ENCODE measurements at regions not wholly inside any gene's neighbourhood (a gene's known extent, or its start where the extent isn't known, plus 50 kb on each side); places are given as distances from the start of the nearest gene placed in this dataset.

DNA sequence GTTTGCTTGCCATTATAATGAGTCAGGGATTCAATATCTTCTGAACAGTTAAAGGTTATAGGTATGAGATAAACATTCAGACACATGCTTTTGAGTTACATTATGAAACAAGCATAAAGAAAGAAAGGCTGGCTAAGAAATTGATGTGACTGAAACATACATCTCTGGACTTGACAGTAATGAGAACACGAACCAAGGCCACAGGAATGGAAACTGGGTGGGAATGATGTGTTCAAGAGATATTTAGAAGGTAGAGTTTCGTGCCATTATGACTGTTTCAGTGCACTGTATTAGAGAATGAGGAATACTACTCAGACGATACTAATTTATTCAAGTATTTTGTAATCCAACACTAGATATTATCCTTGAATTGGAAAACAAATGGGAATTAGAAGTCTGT, 332.1 kb upstream of the MAGI2 start:
- Histone ChIP-seq H3K9me2 (replicated peaks; ENCODE audit: low read depth, low read length) (no peaks in the 10 kb centered on the region), H2AFZ (ENCODE audit: low read length) (no peak overlapping the region), H3K9me3 (ENCODE audit: insufficient read depth, low read depth, low read length) (no peaks in the 10 kb centered on the region), H3K4me3 (ENCODE audit: low read length, poor library complexity, severe bottlenecking) (no peak overlapping the region), H3K4me2 (ENCODE audit: low read depth, low read length, poor library complexity, severe bottlenecking) (no peak overlapping the region), H3K27me3 (ENCODE audit: insufficient read depth, low read length, poor library complexity, severe bottlenecking) (no peaks in the 10 kb centered on the region), H3K9ac (ENCODE audit: low read depth, low read length, poor library complexity, severe bottlenecking) (no peak overlapping the region), H3K79me2 (ENCODE audit: insufficient read depth, low read length) (no peaks in the 10 kb centered on the region), H3K36me3 (ENCODE audit: insufficient read depth, low read length) (no peaks in the 10 kb centered on the region), H4K20me1 (ENCODE audit: insufficient read depth, low read length, poor library complexity, severe bottlenecking) (no peaks in the 10 kb centered on the region), H3K4me1 (ENCODE audit: insufficient read depth, low read length, poor library complexity, severe bottlenecking) (no peaks in the 10 kb centered on the region), H3F3A (ENCODE audit: low read depth) (no peaks in the 10 kb centered on the region)
- TF ChIP-seq, protein P1, sequence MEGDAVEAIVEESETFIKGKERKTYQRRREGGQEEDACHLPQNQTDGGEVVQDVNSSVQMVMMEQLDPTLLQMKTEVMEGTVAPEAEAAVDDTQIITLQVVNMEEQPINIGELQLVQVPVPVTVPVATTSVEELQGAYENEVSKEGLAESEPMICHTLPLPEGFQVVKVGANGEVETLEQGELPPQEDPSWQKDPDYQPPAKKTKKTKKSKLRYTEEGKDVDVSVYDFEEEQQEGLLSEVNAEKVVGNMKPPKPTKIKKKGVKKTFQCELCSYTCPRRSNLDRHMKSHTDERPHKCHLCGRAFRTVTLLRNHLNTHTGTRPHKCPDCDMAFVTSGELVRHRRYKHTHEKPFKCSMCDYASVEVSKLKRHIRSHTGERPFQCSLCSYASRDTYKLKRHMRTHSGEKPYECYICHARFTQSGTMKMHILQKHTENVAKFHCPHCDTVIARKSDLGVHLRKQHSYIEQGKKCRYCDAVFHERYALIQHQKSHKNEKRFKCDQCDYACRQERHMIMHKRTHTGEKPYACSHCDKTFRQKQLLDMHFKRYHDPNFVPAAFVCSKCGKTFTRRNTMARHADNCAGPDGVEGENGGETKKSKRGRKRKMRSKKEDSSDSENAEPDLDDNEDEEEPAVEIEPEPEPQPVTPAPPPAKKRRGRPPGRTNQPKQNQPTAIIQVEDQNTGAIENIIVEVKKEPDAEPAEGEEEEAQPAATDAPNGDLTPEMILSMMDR (conservative IDR thresholded peaks at IDR 0.05; ENCODE audit: low read length): no peak
- no peak for TF ChIP-seq EZH2phosphoT487 (IDR thresholded peaks at IDR 0.05; ENCODE audit: borderline replicate concordance)

DNA sequence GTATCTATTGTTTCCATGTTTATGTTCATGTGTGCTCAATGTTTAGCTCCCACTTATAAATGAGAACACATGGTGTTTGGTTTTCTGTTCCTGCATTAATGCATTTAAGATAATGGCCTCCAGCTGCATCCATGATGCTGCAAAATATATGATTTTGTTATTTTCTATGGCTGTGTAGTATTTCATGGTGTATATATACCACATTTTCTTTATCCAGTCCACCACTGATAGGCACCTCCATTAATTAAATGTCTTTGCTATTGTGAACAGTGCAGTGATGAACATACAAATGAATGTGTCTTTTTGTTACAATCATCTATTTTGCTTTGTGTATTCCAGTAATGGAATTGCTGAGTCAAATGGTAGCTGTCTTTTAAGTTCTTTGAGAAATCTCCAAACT, 329.4 kb upstream of the MAGI2 start:
- no peak overlapping the region for H3K9ac ChIP-seq (ENCODE audit: low read depth, low read length, poor library complexity, severe bottlenecking)
- no peaks in the 10 kb centered on the region for H3K79me2 ChIP-seq (ENCODE audit: insufficient read depth, low read length)
- no peaks in the 10 kb centered on the region for H3K4me1 ChIP-seq (ENCODE audit: insufficient read depth, low read length, poor library complexity, severe bottlenecking)
- TF ChIP-seq, protein P1 (conservative IDR thresholded peaks at IDR 0.05; ENCODE audit: low read length): no peak
- no peak for TF ChIP-seq EZH2phosphoT487 (IDR thresholded peaks at IDR 0.05; ENCODE audit: borderline replicate concordance)
- H3K4me3 ChIP-seq (ENCODE audit: low read length, poor library complexity, severe bottlenecking): no peak overlapping the region
- H3K36me3 ChIP-seq (ENCODE audit: insufficient read depth, low read length): no peaks in the 10 kb centered on the region
- no peak overlapping the region for H2AFZ ChIP-seq (ENCODE audit: low read length)
- no peaks in the 10 kb centered on the region for H4K20me1 ChIP-seq (ENCODE audit: insufficient read depth, low read length, poor library complexity, severe bottlenecking)
- no peak overlapping the region for H3K4me2 ChIP-seq (ENCODE audit: low read depth, low read length, poor library complexity, severe bottlenecking)
- no peaks in the 10 kb centered on the region for H3K27me3 ChIP-seq (ENCODE audit: insufficient read depth, low read length, poor library complexity, severe bottlenecking)
- no peaks in the 10 kb centered on the region for H3K9me2 ChIP-seq (replicated peaks; ENCODE audit: low read depth, low read length)
- H3F3A ChIP-seq (ENCODE audit: low read depth): no peaks in the 10 kb centered on the region
- no peaks in the 10 kb centered on the region for H3K9me3 ChIP-seq (ENCODE audit: insufficient read depth, low read depth, low read length)

DNA sequence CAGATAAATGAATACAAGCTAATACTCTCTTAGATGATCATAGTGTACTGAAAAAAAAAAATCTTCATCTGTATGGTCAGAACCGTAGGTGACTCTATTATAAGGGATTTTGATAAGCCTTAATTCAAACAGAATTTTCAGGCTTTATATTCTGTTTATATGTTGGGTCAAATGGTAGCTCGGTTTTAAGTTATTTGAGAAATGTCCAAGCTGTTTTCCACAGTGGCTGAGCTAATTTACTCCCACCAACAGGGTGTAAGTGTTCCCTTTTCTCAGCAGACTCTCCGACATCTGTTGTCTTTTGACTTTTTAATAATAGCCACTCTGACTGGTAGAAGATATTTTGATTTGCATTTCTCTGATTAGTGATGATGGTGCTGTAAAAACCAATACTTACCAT, 328.8 kb upstream of the MAGI2 start:
- Histone ChIP-seq H3K27me3 (ENCODE audit: insufficient read depth, low read length, poor library complexity, severe bottlenecking) (no peaks in the 10 kb centered on the region), H3K9ac (ENCODE audit: low read depth, low read length, poor library complexity, severe bottlenecking) (no peak overlapping the region), H3K79me2 (ENCODE audit: insufficient read depth, low read length) (no peaks in the 10 kb centered on the region), H3K9me2 (replicated peaks; ENCODE audit: low read depth, low read length) (no peaks in the 10 kb centered on the region), H2AFZ (ENCODE audit: low read length) (no peak overlapping the region), H4K20me1 (ENCODE audit: insufficient read depth, low read length, poor library complexity, severe bottlenecking) (no peaks in the 10 kb centered on the region), H3K9me3 (ENCODE audit: insufficient read depth, low read depth, low read length) (no peaks in the 10 kb centered on the region), H3K4me2 (ENCODE audit: low read depth, low read length, poor library complexity, severe bottlenecking) (no peak overlapping the region), H3F3A (ENCODE audit: low read depth) (no peaks in the 10 kb centered on the region), H3K36me3 (ENCODE audit: insufficient read depth, low read length) (no peaks in the 10 kb centered on the region), H3K4me3 (ENCODE audit: low read length, poor library complexity, severe bottlenecking) (no peak overlapping the region), H3K4me1 (ENCODE audit: insufficient read depth, low read length, poor library complexity, severe bottlenecking) (no peaks in the 10 kb centered on the region)
- TF ChIP-seq, protein P1 (conservative IDR thresholded peaks at IDR 0.05; ENCODE audit: low read length): no peak
- no peak for TF ChIP-seq EZH2phosphoT487 (IDR thresholded peaks at IDR 0.05; ENCODE audit: borderline replicate concordance)
